MM.1S (cell line): ENCODE measurements at regions not wholly inside any gene's neighbourhood (a gene's known extent, or its start where the extent isn't known, plus 50 kb on each side); places are given as distances from the start of the nearest gene placed in this dataset.

Experiments used
- DNase-seq: peaks from one replicate; pipeline ENCODE4 v3.0.0-alpha.2; 2015
- H2AFZ ChIP-seq: fragments of 300-600 bp; sonication (generic); 2 replicates; pipeline ENCODE4 v1.6.0; 2016; ENCODE audit warnings: antibody characterized with exemption, low read length
- H3F3A ChIP-seq: fragments of 300-600 bp; sonication (generic); 2 replicates; pipeline ENCODE4 v1.6.1; 2016; ENCODE audit warnings: mild to moderate bottlenecking, antibody characterized with exemption, low read length, moderate library complexity, mixed read lengths; ENCODE audit not compliant: insufficient read depth
- H3K27ac ChIP-seq: fragments of 300-600 bp; sonication (generic); 2 replicates; pipeline ENCODE4 v1.5.1; 2016; ENCODE audit warnings: mild to moderate bottlenecking, low read length
- H3K27me3 ChIP-seq: fragments of 300-600 bp; sonication (generic); replicated peaks from 2 replicates; pipeline ENCODE4 v1.6.0; 2016; ENCODE audit warnings: low read length; ENCODE audit not compliant: insufficient read depth
- H3K36me3 ChIP-seq: fragments of 300-600 bp; sonication (generic); replicated peaks from 2 replicates; pipeline ENCODE4 v1.6.1; 2016; ENCODE audit warnings: mild to moderate bottlenecking, low read length, mixed read lengths; ENCODE audit not compliant: insufficient read depth
- H3K4me1 ChIP-seq: fragments of 300-600 bp; sonication (generic); 2 replicates; pipeline ENCODE4 v1.6.1; 2016; ENCODE audit warnings: low read length, mixed read lengths
- H3K4me2 ChIP-seq: fragments of 300-600 bp; sonication (generic); 2 replicates; pipeline ENCODE4 v1.6.0; 2016; ENCODE audit warnings: low read depth, low read length
- H3K4me3 ChIP-seq: fragments of 300-600 bp; sonication (generic); 2 replicates; pipeline ENCODE4 v1.5.1; 2016; ENCODE audit warnings: low read length, mixed read lengths
- H3K79me2 ChIP-seq: fragments of 300-600 bp; sonication (generic); 2 replicates; pipeline ENCODE4 v1.6.1; 2016; ENCODE audit warnings: mixed run types, low read length, mixed read lengths
- H3K9ac ChIP-seq: fragments of 300-600 bp; sonication (generic); 2 replicates; pipeline ENCODE4 v1.6.1; 2016; ENCODE audit warnings: low read length, mixed read lengths
- H3K9me2 ChIP-seq: fragments of 300-600 bp; sonication (generic); replicated peaks from 2 replicates; pipeline ENCODE4 v1.6.1; 2016; ENCODE audit warnings: mild to moderate bottlenecking, low read length, mixed read lengths; ENCODE audit not compliant: insufficient read depth
- H3K9me3 ChIP-seq: fragments of 300-600 bp; sonication (generic); replicated peaks from 2 replicates; pipeline ENCODE4 v1.6.1; 2016; ENCODE audit warnings: mild to moderate bottlenecking, low read length, mixed read lengths; ENCODE audit not compliant: insufficient read depth
- H4K20me1 ChIP-seq: fragments of 300-600 bp; sonication (generic); 2 replicates; pipeline ENCODE4 v1.6.1; 2016; ENCODE audit warnings: mild to moderate bottlenecking, low read length, moderate library complexity, mixed read lengths; ENCODE audit not compliant: insufficient read depth
- EZH2 ChIP-seq: fragments of 300-600 bp; sonication (generic); optimal IDR thresholded peaks from 2 replicates; pipeline ENCODE3; 2017; ENCODE audit warnings: low read depth, mild to moderate bottlenecking, antibody characterized with exemption, low read length, mixed read lengths
- EZH2phosphoT487 ChIP-seq: fragments of 300-600 bp; sonication (generic); IDR thresholded peaks from 2 replicates; pipeline ENCODE4 v1.6.1; 2018; ENCODE audit warnings: antibody characterized with exemption, low read length
- TF ChIP-seq, protein P1 (sequence below): fragments of 300-600 bp; sonication (generic); IDR thresholded peaks from 2 replicates; pipeline ENCODE4 v1.5.1; 2016; ENCODE audit warnings: antibody characterized with exemption, low read length, mixed read lengths

DNA sequence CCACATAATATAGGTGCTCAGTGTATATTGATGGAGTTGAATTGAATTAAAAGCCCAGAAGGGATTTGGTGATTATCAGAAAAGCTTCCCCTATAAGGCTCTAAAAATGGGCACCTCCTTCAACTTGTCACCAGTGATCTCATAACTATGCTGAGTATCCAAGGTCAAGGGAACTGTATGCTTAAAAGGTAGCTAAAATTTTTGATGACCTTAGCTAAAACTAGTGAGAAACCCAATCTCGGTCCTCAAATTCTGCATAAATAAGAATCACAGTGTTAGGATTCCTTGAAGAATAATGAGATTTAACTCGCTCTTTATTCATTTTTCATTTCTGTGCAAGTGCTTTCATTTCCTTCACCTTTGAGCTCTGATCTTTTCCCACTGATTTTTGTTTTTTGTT, 87.7 kb upstream of the AP1S2 start:
- H3F3A ChIP-seq = no peaks in the 10 kb centered on the region
- no peak overlapping the region for H3K4me3 ChIP-seq
- no peaks in the 10 kb centered on the region for H3K36me3 ChIP-seq
- H3K9me3 ChIP-seq = no peaks in the 10 kb centered on the region
- no peak overlapping the region for H3K27ac ChIP-seq
- no peak overlapping the region for H2AFZ ChIP-seq
- H3K79me2 ChIP-seq = no peaks in the 10 kb centered on the region
- TF ChIP-seq EZH2phosphoT487 = no peak
- TF ChIP-seq, protein P1, sequence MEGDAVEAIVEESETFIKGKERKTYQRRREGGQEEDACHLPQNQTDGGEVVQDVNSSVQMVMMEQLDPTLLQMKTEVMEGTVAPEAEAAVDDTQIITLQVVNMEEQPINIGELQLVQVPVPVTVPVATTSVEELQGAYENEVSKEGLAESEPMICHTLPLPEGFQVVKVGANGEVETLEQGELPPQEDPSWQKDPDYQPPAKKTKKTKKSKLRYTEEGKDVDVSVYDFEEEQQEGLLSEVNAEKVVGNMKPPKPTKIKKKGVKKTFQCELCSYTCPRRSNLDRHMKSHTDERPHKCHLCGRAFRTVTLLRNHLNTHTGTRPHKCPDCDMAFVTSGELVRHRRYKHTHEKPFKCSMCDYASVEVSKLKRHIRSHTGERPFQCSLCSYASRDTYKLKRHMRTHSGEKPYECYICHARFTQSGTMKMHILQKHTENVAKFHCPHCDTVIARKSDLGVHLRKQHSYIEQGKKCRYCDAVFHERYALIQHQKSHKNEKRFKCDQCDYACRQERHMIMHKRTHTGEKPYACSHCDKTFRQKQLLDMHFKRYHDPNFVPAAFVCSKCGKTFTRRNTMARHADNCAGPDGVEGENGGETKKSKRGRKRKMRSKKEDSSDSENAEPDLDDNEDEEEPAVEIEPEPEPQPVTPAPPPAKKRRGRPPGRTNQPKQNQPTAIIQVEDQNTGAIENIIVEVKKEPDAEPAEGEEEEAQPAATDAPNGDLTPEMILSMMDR = no peak
- TF ChIP-seq EZH2 = no peak
- H3K9me2 ChIP-seq = no peaks in the 10 kb centered on the region
- no peak overlapping the region for H3K9ac ChIP-seq
- H3K27me3 ChIP-seq = no peaks in the 10 kb centered on the region
- H3K4me1 ChIP-seq = no peaks in the 10 kb centered on the region
- no peak overlapping the region for H3K4me2 ChIP-seq
- DNase-seq = no peak
- H4K20me1 ChIP-seq = no peaks in the 10 kb centered on the region

DNA sequence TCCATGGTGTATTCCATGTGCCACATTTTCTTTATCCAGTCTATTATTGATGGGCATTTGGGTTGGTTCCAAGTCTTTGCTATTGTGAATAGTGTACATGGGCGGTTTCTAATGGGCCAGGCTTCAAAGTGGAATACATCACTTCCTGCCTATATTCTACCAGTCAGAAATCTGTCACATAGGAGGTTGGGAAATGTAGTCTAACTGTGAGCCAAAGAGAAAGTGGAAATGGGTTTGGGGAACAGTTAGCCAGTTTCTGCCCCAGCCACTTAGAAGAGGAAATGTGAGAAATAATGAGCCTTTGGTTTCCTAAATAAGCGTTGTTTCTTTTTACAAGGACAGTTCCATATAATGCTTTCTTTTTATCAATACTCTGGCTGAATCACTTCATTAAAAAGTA, 85.1 kb upstream of the AP1S2 start:
- Histone ChIP-seq H3K4me1 (no peaks in the 10 kb centered on the region), H3F3A (no peaks in the 10 kb centered on the region), H3K27ac (no peak overlapping the region), H3K9me3 (no peaks in the 10 kb centered on the region), H4K20me1 (no peaks in the 10 kb centered on the region), H3K27me3 (no peaks in the 10 kb centered on the region), H3K9ac (no peak overlapping the region), H3K4me2 (no peak overlapping the region), H2AFZ (no peak overlapping the region), H3K36me3 (no peaks in the 10 kb centered on the region), H3K4me3 (no peak overlapping the region), H3K79me2 (no peaks in the 10 kb centered on the region), H3K9me2 (no peaks in the 10 kb centered on the region)
- no peak for DNase-seq
- TF ChIP-seq EZH2 (no peak), EZH2phosphoT487 (no peak)
- TF ChIP-seq, protein P1 = no peak

DNA sequence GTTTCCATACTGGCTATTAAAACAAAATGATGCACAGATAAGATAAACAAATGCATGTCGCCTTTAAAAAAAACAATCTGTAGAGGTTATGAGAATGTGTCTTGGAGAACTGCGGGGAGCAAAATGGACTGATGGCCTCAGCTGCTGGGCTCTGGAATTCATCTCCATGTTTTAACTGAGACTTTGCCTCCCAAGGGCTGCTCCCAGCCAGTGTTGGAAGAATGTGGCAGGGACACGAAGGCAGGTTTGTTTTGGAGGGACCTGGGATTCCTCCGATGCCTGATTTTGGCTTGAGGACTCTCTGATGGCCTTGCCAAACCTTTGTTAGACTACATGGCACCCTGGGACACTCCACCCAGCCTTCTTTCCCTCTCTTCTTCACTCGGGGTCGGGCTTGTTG, 83.5 kb upstream of the AP1S2 start:
- TF ChIP-seq EZH2 (no peak), EZH2phosphoT487 (no peak)
- TF ChIP-seq, protein P1 = no peak
- DNase-seq = no peak
- Histone ChIP-seq H3K4me1 (no peaks in the 10 kb centered on the region), H3K9me3 (no peaks in the 10 kb centered on the region), H3K36me3 (no peaks in the 10 kb centered on the region), H3K4me3 (no peak overlapping the region), H3K27me3 (no peaks in the 10 kb centered on the region), H3K27ac (no peak overlapping the region), H2AFZ (no peak overlapping the region), H3F3A (no peaks in the 10 kb centered on the region), H3K4me2 (no peak overlapping the region), H3K79me2 (no peaks in the 10 kb centered on the region), H3K9me2 (no peaks in the 10 kb centered on the region), H3K9ac (no peak overlapping the region), H4K20me1 (no peaks in the 10 kb centered on the region)
